GM12873 (cell line): ENCODE measurements at regions not wholly inside any gene's neighbourhood (a gene's known extent, or its start where the extent isn't known, plus 50 kb on each side); places are given as distances from the start of the nearest gene placed in this dataset.

ENCODE experiments used
- CTCF ChIP-seq: IDR thresholded peaks from 2 replicates; pipeline ENCODE4 v1.5.1; 2012; ENCODE audit warnings: low read depth, mild to moderate bottlenecking, moderate library complexity, low read length, control low read depth; ENCODE audit not compliant: insufficient read depth; ENCODE audit errors: missing control alignments

GRCh38 chr6:140108167-140108566 is 733.7 kb upstream of the CITED2 start:
- no peak for TF ChIP-seq CTCF

- no peak for TF ChIP-seq CTCF
Observed at GRCh38 chr6:140107216-140107615, 732.8 kb upstream of the CITED2 start.

GRCh38 chr6:140105857-140106256 is 731.4 kb upstream of the CITED2 start:
- peak; percentile 23 for TF ChIP-seq CTCF

GRCh38 chr6:140105241-140105640 is 730.8 kb upstream of the CITED2 start:
- no peak for TF ChIP-seq CTCF

GRCh38 chr6:140101818-140102217 is 727.4 kb upstream of the CITED2 start:
- TF ChIP-seq CTCF: no peak

- no peak for TF ChIP-seq CTCF
Observed at GRCh38 chr6:140101367-140101766, 726.9 kb upstream of the CITED2 start.

GRCh38 chr6:140095532-140095931 is 721.1 kb upstream of the CITED2 start:
- no peak for TF ChIP-seq CTCF
